HG03135 (cell line): ENCODE measurements at regions not wholly inside any gene's neighbourhood (a gene's known extent, or its start where the extent isn't known, plus 50 kb on each side); places are given as distances from the start of the nearest gene placed in this dataset.
A peak's percentile ranks its signal among the peaks of the same experiment; 100 is the strongest.

Experiments
- ATAC-seq: cut with Tn5 transposase; IDR thresholded peaks from one replicate; pipeline ENCODE4 v1.9.1; 2021; ENCODE audit warnings: mild to moderate bottlenecking, moderate library complexity; ENCODE audit not compliant: unreplicated experiment

DNA sequence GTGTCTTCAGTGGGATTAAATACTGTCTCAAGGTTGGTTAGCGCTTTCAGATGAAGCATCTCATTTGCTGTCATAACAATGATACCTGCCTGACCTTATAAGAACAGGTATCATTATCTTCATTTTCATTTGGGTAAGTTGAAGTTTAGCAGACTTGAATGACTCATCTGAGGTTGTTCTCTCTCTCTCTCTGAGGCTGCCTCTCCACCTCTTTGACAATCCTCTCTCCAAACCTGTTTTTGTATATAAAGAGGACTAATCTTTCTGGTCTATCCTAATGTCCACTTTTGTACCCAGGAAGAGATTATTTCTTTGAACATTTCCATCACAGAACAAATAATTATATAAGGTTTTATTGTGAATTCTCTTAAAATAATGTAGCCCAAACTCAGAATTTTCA is 291.4 kb downstream of the KLF6 start:
- no peak for ATAC-seq

DNA sequence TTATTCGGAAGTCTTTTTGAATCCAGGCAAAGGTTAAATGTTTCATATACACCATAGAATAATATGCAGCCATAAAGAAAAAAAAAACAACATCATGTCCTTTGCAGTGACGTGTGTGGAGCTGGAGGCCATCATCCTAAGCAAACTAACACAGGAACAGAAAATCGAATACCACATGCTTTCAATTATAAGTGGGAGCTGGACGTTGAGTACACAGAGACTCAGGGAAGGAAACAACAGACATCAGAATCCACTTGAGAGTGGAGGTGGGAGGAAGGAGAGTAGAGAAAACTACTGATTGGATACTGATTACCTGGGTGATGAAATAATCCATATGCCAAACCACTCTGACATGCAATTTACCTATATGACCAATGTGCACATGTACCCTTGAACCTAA is 293.4 kb downstream of the KLF6 start:
- no peak for ATAC-seq

DNA sequence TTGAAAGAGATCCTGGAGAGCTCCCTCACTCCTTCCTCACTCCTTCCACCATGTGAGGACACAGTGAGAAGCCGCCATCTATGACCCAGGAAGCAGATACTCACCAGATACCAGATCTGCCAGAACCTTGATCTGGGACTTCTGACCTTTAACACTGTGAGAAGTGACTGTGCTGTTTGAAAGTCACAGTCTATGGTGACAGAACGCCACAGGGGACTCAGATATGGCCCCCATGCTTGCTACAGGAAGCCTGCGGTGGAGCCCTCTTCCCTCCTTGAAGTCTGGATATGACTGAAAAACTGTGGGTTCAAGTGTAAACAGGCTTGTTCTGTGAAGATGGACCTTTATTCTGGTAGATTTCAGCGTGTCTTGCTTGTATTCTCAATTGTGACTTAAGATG is 297.8 kb downstream of the KLF6 start:
- ATAC-seq = no peak

DNA sequence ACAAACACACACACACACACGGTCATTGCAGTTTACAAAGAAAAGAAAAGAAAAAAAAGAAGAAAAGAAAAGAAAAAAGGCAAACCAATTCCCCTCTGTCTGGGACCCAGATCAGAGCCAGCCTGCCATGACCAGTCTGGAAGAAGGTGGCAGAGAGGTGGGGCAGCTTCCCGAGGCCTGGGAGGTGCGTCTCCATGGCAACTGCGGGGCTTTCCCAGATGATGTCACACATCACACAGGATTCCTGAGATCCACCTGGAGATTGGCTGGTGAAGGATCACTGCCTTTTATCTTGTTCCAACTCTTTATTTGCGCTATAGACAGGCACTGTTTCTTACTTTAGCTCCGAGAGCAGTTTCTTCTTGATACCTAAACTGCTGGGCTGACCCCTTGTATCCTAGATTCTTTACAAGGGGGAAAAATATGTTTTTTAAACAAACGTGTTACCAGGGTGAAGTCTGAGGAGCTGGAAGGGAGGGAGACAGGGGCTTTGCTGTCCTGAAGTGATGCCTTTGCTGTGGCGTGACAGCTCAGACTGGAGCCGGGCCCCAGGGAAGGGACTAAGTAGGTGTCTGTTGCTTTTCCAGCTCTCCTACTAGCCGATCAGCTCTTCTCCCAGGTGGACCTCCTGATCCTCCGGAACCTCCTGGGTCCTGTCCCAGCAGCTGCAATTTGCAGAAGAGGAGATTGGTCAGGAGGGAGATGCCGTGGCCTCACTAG is 298.5 kb downstream of the KLF6 start:
- ATAC-seq = no peak

GRCh38 chr10:3485057-3485686 is 299.8 kb downstream of the KLF6 start:
- ATAC-seq = no peak

DNA sequence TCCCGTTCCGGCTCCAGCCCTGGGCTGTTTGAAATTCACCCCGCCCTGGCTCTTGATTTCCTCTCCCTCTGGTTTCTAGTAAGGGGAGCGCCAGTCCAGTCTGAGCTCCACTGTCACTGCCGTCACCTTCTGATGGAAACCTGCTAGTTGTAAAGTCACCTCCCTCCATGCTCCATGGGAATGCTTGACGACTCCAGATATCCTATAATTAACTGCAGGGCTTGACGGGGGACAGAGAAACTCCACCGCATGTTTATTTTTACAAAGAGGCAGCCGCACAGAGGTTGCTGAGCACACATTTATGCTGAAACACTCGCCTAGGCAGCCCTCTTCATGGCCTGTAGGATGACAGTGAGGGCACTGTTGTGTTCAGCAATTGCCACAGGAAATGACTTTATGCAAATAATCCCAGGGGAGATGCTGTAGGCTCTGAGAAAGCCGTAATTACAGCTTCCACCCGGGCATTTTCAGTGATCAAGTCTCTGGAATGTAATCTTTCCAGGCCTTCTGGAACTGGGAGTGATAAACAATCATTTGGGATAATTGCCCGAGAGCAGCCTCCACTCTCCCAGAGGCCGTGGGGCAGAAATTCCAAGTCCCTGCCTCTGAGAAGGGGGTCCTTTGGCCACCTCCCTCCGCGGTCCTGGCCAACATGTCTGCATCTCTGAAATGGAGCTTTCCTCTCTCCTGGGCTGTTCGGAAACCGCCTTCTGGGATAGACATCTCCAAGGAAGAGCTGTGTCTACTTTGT is 300.5 kb downstream of the KLF6 start:
- peak; percentile 75 for ATAC-seq

GRCh38 chr10:3482200-3482993 is 302.6 kb downstream of the KLF6 start:
- peak; percentile 35 for ATAC-seq

DNA sequence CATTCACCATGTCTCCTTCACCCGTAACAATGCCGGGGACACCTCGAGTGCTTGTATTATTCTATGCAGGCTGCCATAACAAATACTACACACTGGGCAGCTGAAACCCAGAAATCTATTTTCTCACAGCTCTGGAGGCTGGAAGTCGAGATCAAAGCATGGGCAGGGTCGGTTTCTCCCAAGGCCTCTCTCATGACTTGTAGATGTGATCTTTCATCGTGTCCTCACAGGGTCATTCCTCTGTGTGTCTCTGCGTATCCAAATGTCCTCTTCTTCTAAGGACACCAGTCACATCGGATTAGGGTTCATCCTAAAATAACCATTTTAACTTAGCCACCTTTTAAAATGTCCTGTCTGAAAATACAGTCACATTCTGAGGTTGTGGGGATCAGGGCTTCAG is 303.5 kb downstream of the KLF6 start:
- no peak for ATAC-seq

- no peak for ATAC-seq
These were observed 304.1 kb downstream of the KLF6 start for GRCh38 chr10:3480990-3481315.

DNA sequence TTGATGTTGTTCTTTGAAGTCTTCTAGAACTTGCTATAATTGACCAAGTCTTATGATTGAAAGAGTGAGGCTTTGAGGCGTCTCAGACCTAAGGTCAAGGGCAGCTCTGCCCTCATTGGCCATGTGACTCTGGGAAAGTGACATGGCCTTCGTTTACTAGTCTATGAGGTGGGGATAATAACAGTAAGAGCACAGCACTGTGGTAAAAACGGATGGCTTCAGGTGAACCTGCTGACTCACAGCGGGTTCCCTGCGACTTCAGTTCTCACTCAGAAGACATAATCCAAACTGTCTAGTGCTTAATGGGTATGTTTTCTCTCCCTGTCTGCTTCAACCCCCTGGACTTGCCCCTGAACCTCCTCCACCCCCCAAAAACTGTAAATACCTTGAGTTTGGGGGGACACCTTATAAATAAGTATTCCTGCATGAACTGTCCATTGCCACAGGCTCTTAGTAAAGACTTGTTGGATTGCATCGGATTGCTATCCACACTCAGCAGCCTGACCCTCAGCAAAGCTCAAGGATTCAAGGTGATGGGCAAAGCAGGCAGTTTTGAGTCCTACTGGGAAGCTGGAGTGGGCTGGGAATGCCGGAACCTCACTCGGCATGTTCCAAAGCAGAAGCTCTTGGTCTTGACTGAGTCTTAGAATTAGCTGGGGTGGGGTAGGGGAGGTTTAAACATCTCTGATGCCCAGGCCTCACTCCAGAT is 304.6 kb downstream of the KLF6 start:
- ATAC-seq = no peak

- no peak for ATAC-seq
These were observed 306.2 kb upstream of the PITRM1 start for GRCh38 chr10:3478632-3479240.

DNA sequence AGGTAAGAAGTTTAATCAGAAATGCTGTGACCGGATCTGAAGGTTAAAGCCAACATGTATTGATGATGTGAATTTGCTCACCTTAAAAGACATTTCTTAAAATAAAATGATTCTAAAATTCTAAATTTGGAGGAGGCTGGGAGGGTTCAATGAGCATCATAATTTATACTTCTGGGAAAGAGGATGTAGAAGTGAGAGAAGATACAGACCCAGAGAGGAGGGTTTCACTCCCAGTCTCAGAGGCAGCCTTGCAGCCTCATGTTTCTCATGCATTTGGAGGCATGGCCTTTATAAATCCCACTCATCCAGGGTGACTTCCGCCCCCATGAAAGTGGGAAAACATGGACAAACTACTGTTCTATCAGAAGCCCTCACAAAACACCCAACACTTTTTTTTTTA is 305.6 kb upstream of the PITRM1 start:
- no peak for ATAC-seq

GRCh38 chr10:3477683-3478082 is 305.1 kb upstream of the PITRM1 start:
- ATAC-seq = no peak

GRCh38 chr10:3476640-3477448 is 304.3 kb upstream of the PITRM1 start:
- ATAC-seq = no peak

GRCh38 chr10:3476186-3476585 is 303.6 kb upstream of the PITRM1 start:
- no peak for ATAC-seq

GRCh38 chr10:3475367-3475766 is 302.8 kb upstream of the PITRM1 start:
- ATAC-seq = no peak

DNA sequence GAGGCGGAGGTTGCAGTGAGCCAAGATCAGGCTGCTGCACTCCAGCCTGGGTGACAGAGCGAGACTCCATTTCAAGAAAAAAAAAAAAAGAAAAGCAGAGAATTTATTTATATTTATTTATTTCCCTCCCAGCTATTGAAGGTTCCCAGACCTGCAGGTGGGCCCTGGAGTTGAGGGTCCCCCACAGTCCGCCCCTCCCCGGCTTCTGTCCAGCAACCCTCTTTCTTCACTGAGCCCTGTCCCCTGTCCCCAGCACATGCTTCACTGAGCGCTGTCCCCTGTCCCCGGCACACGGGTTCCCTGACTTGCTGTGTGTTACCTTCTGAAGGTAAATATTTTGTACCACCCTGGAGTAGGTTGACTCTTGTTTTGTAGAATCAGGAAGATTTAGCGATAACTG is 301.7 kb upstream of the PITRM1 start:
- ATAC-seq = no peak

DNA sequence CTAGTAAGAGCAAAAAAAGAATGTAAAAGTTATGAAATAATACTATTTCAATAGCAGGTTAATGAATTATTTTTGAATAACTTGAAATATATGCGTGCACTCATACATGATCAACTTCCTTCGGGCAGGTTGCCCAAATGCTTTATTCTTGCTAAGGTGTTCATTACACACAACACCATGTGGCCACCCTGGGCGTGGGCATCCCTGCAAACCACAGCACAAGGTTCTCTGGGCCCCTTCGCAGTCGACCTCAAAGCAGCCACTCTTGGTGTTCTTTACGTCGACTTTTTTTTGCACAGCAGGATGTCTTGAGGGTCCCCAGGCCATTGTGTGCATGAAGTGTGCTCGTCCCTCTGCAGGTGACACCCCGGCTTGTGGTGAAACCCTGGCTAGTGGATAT is 300.7 kb upstream of the PITRM1 start:
- ATAC-seq = no peak

DNA sequence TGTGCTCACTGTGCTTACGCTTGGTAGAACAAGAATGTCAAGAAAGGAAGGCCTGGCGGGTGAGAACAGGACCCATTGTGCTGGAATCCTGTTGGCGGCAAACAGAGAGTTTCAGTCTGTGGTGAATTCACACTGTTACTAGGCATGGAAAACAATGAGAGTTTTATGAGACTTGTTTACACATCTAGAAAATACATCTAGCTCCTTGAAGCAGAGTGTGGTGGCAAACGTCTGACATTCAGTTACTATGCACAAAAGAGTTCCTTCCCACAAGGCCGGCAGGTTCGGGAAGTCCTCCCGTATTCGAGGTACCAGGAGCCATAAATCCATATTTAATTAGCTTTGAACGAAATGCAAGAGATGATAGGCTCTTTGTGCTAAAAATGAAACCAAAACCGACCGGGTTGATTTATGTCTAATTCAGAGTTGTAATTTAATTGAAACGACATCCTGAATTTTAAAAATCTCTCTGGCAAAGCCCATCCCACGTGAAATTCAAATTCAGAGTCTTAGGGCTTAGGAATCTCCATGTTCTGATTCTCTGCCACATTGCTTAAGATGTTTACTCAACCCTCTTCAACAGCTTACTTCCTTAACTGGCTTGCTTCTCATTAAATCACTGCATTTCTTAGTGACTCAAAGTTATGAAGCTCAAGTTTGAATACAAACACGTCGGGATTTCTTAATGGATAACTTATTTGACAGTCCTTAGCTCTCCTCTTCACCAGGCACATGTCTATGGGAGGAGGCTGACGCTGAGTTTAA is 299.9 kb upstream of the PITRM1 start:
- ATAC-seq = no peak
